GM19035 (cell line): ENCODE measurements at regions not wholly inside any gene's neighbourhood (a gene's known extent, or its start where the extent isn't known, plus 50 kb on each side); places are given as distances from the start of the nearest gene placed in this dataset.

Experiments
- ATAC-seq: cut with Tn5 transposase; IDR thresholded peaks from one replicate; pipeline ENCODE4 v1.9.1; 2021; ENCODE audit not compliant: unreplicated experiment

GRCh38 chr18:59760212-59760611, 63.0 kb upstream of the CCBE1 start:
- ATAC-seq = no peak

GRCh38 chr18:59758837-59759236, 61.6 kb upstream of the CCBE1 start:
- no peak for ATAC-seq

- no peak for ATAC-seq
Measured at GRCh38 chr18:59758106-59758505, 60.9 kb upstream of the CCBE1 start.

- no peak for ATAC-seq
Measured at GRCh38 chr18:59752666-59753065, 55.4 kb upstream of the CCBE1 start.

GRCh38 chr18:59751186-59751585, 54.0 kb upstream of the CCBE1 start:
- no peak for ATAC-seq

- ATAC-seq = no peak
Measured at GRCh38 chr18:59748628-59749360, 51.6 kb upstream of the CCBE1 start.
